Activated naive CD4-positive, alpha-beta T cell treated with anti-CD3 and anti-CD28 coated beads, Interleukin-2, amount 50 U/mL, for 24 hours (primary cell): ENCODE measurements at regions not wholly inside any gene's neighbourhood (a gene's known extent, or its start where the extent isn't known, plus 50 kb on each side); places are given as distances from the start of the nearest gene placed in this dataset.
"Not testable (repeated sequence)": the region's sequence is repeated elsewhere in the genome, so short reads cannot be mapped to it uniquely, and the experiment has no call there.

Experiments used
- H3K27ac Mint-ChIP-seq: one replicate; pipeline ENCODE4 v1.8.0; 2021; ENCODE audit warnings: mild to moderate bottlenecking, mixed read lengths
- H3K27me3 Mint-ChIP-seq: one replicate; pipeline ENCODE4 v1.8.0; 2021; ENCODE audit warnings: mixed read lengths
- H3K36me3 Mint-ChIP-seq: one replicate; pipeline ENCODE4 v1.8.0; 2021; ENCODE audit warnings: mixed read lengths
- H3K4me1 Mint-ChIP-seq: one replicate; pipeline ENCODE4 v1.8.0; 2021; ENCODE audit warnings: mixed read lengths
- H3K4me3 Mint-ChIP-seq: one replicate; pipeline ENCODE4 v1.8.0; 2021; ENCODE audit warnings: mild to moderate bottlenecking, mixed read lengths
- H3K9me3 Mint-ChIP-seq: one replicate; pipeline ENCODE4 v1.8.0; 2021; ENCODE audit warnings: mixed read lengths

DNA sequence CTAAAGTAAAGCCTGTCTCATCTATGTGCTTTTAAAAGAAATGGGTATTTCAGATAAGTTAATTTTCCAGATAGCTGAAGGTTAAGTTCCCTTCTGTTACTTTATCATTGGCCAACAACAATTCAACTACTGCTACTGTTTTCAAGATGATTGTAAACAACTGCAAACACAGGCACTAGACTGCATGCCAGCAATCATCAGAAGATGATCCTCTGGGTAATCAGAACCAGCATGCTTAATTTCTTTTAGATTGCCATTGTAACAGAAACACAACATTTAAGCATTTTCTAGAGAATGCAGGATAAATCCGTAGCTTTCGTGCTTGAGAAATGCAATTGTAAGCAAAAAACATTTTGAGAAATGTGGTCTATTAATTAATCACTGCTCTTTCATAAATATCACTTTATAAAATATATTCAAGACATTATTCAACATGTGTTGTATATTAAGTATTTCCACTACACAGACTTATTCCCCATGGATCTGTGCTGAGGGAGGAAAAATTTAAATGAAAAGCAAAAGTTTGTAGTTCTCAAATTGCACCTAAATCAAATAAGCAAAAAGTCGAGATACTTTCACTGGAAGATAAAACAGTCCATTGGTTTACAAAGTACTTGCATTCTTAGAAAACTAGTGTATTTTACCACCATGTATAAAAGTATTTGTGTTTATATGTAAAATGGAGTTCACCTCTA is 133.7 kb downstream of the ATL2 start:
- Mint-ChIP-seq H3K27me3 (no peaks in the 10 kb centered on the region), H3K4me1 (no peaks in the 10 kb centered on the region), H3K9me3 (no peaks in the 10 kb centered on the region), H3K36me3 (no peaks in the 10 kb centered on the region), H3K4me3 (no peak overlapping the region), H3K27ac (no peak overlapping the region)

- no peak overlapping the region for H3K4me3 Mint-ChIP-seq
- H3K4me1 Mint-ChIP-seq: no peaks in the 10 kb centered on the region
- H3K36me3 Mint-ChIP-seq: no peaks in the 10 kb centered on the region
- H3K9me3 Mint-ChIP-seq: peaks cover 3% of the 10 kb centered on the region
- no peaks in the 10 kb centered on the region for H3K27me3 Mint-ChIP-seq
- H3K27ac Mint-ChIP-seq: no peak overlapping the region
These were observed 137.6 kb downstream of the ATL2 start for GRCh38 chr2:38239452-38239851.

GRCh38 chr2:38238705-38239104 is 138.4 kb downstream of the ATL2 start:
- H3K4me1 Mint-ChIP-seq, H3K27me3 Mint-ChIP-seq, H3K9me3 Mint-ChIP-seq, H3K4me3 Mint-ChIP-seq, H3K36me3 Mint-ChIP-seq, H3K27ac Mint-ChIP-seq: not testable (repeated sequence)

GRCh38 chr2:38237311-38237710 is 139.8 kb downstream of the ATL2 start:
- Mint-ChIP-seq H3K4me3 (no peak overlapping the region), H3K27me3 (peaks cover 7% of the 10 kb centered on the region), H3K4me1 (no peaks in the 10 kb centered on the region), H3K36me3 (no peaks in the 10 kb centered on the region), H3K9me3 (peaks cover 6% of the 10 kb centered on the region), H3K27ac (no peak overlapping the region)

GRCh38 chr2:38233231-38233983 is 143.7 kb downstream of the ATL2 start:
- H3K36me3 Mint-ChIP-seq: no peaks in the 10 kb centered on the region
- H3K4me1 Mint-ChIP-seq: no peaks in the 10 kb centered on the region
- H3K4me3 Mint-ChIP-seq: no peak overlapping the region
- H3K9me3 Mint-ChIP-seq: peaks cover 6% of the 10 kb centered on the region
- H3K27me3 Mint-ChIP-seq: peaks cover 14% of the 10 kb centered on the region
- no peak overlapping the region for H3K27ac Mint-ChIP-seq

DNA sequence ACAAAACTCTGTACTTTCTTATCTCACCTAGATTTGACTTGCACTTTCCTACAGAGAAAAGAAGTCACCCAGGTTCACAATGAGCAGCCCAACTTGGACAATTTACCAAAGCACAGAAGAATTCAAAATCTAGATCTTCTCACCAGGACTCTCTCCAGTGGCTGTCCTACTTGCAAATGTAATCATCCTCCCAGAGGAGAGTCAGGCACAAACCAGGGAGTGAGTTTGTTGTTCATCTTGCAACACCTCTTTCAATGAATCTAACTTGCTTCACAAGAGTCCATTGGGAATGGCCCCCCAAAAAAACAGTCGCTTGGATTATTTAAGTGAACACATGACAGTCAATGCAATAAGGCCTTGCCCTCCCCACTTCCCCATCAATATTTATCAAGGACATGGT is 144.6 kb downstream of the ATL2 start:
- H3K4me1 Mint-ChIP-seq: no peaks in the 10 kb centered on the region
- no peak overlapping the region for H3K27ac Mint-ChIP-seq
- no peak overlapping the region for H3K4me3 Mint-ChIP-seq
- no peaks in the 10 kb centered on the region for H3K36me3 Mint-ChIP-seq
- H3K27me3 Mint-ChIP-seq: peaks cover 18% of the 10 kb centered on the region
- H3K9me3 Mint-ChIP-seq: peaks cover 6% of the 10 kb centered on the region

DNA sequence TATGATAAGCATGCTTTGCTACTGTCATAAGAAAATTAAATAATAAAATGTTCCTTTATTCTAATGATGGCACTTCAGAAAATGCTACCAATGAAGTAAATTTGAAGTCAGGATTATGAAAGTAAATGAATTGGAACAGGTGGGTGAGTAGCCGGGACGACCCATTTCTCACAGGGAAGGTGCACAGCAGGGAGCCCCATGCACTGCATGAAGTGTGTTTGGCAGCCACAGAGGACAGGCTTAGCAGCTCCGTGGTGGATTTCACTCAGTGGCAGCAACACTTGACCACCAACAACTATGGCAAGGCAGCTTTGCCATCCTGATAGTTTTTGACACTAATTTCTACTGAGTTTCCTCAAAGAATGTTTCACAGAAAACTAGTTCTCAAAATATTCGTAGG is 146.3 kb downstream of the ATL2 start:
- peaks cover 6% of the 10 kb centered on the region for H3K9me3 Mint-ChIP-seq
- no peaks in the 10 kb centered on the region for H3K4me1 Mint-ChIP-seq
- no peaks in the 10 kb centered on the region for H3K36me3 Mint-ChIP-seq
- no peak overlapping the region for H3K4me3 Mint-ChIP-seq
- H3K27ac Mint-ChIP-seq: no peak overlapping the region
- H3K27me3 Mint-ChIP-seq: peaks cover 20% of the 10 kb centered on the region

GRCh38 chr2:38228753-38229152 is 148.3 kb downstream of the ATL2 start:
- Mint-ChIP-seq H3K9me3 (no peaks in the 10 kb centered on the region), H3K36me3 (no peaks in the 10 kb centered on the region), H3K4me3 (no peak overlapping the region), H3K27me3 (peaks cover 29% of the 10 kb centered on the region), H3K27ac (no peak overlapping the region), H3K4me1 (no peaks in the 10 kb centered on the region)

DNA sequence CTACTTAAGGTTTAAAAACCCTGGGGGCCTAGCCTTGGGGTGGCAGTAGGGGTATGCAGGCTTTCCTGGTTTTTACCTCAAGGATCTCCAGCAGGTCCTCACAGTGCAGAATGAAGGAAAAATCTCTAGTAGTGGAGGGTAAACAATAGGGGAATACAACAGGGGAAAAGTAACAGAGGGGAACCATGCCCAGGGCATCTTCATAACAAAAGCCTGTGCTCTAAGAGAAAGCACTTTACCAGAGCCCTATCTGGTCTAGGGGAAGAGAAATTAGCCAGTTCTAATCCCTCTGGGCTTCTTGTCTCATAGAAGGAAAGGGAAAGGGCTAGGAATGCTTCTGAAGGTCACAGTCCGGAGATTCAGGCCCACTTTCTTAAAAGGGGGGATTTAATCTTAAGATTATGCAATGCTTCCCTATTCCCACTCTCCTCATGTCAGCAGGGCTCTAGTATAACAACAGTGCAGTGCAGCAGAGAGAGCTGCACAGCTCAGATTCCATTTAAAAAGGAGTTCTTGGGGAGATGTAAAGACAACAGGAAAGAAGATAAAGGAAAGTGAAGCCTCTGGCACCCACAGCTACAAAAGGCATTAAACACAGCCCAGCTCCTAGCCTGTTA is 149.0 kb upstream of the CYP1B1 start:
- H3K4me1 Mint-ChIP-seq: no peaks in the 10 kb centered on the region
- no peaks in the 10 kb centered on the region for H3K36me3 Mint-ChIP-seq
- peaks cover 25% of the 10 kb centered on the region for H3K27me3 Mint-ChIP-seq
- H3K9me3 Mint-ChIP-seq: no peaks in the 10 kb centered on the region
- H3K4me3 Mint-ChIP-seq: no peak overlapping the region
- no peak overlapping the region for H3K27ac Mint-ChIP-seq

- Mint-ChIP-seq H3K27me3 (peaks cover 25% of the 10 kb centered on the region), H3K36me3 (no peaks in the 10 kb centered on the region), H3K4me3 (no peak overlapping the region), H3K27ac (no peak overlapping the region), H3K9me3 (no peaks in the 10 kb centered on the region), H3K4me1 (no peaks in the 10 kb centered on the region)
These were observed 148.2 kb upstream of the CYP1B1 start for GRCh38 chr2:38224181-38224580.

DNA sequence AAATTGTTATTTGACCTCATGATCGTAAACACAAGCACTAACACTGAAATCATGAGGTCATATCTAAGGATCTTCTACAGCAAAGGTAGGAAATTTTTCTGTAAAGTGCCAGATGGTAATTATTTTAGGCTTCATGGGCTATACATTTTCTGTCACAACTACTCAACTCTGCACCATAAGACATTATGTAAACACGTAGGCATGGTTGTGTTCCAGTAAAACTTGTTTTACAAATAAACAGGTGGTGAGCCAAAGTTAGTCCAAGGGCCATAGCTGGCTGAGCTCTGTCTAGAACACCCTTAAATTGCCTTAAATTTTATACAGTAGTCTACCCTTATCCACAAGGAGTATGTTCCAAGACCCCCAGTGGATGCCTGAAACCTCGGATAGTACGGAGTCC is 147.3 kb upstream of the CYP1B1 start:
- Mint-ChIP-seq H3K27me3 (peaks cover 24% of the 10 kb centered on the region), H3K4me3 (no peak overlapping the region), H3K27ac (no peak overlapping the region), H3K9me3 (no peaks in the 10 kb centered on the region), H3K4me1 (no peaks in the 10 kb centered on the region), H3K36me3 (peaks cover 1% of the 10 kb centered on the region)

GRCh38 chr2:38220164-38220563 is 144.2 kb upstream of the CYP1B1 start:
- Mint-ChIP-seq H3K27me3 (peaks cover 19% of the 10 kb centered on the region), H3K27ac (no peak overlapping the region), H3K36me3 (peaks cover 1% of the 10 kb centered on the region), H3K4me1 (no peaks in the 10 kb centered on the region), H3K9me3 (no peaks in the 10 kb centered on the region), H3K4me3 (no peak overlapping the region)

DNA sequence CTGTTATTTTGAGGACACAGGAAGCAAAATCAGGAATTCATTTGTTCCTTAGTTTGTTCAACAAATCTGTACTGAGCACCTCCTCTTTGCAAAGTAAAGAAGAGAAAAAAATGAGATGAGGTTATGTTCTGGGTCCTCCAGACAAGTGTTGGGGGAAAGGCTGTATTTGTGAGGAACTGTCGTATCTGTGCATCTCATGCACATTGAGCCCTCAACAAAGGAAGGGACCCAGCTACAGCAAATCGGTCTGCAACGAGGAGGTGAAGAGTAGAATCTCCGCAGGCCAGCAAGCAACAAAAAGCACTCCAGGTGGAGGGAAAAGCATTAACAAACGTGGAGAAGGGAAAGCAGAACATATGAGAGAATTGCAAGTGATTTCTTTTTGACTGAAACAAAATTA is 143.0 kb upstream of the CYP1B1 start:
- H3K4me3 Mint-ChIP-seq: no peak overlapping the region

GRCh38 chr2:38218591-38218991 is 142.6 kb upstream of the CYP1B1 start:
- Mint-ChIP-seq H3K36me3 (peaks cover 1% of the 10 kb centered on the region), H3K4me3 (no peak overlapping the region), H3K9me3 (no peaks in the 10 kb centered on the region), H3K27ac (no peak overlapping the region), H3K27me3 (peaks cover 7% of the 10 kb centered on the region), H3K4me1 (peaks cover 9% of the 10 kb centered on the region)

More for the DNA sequence above, 143.0 kb upstream of the CYP1B1 start:
- Mint-ChIP-seq H3K27me3 (peaks cover 10% of the 10 kb centered on the region), H3K9me3 (no peaks in the 10 kb centered on the region), H3K27ac (no peak overlapping the region), H3K4me1 (peaks cover 5% of the 10 kb centered on the region), H3K36me3 (peaks cover 1% of the 10 kb centered on the region)

DNA sequence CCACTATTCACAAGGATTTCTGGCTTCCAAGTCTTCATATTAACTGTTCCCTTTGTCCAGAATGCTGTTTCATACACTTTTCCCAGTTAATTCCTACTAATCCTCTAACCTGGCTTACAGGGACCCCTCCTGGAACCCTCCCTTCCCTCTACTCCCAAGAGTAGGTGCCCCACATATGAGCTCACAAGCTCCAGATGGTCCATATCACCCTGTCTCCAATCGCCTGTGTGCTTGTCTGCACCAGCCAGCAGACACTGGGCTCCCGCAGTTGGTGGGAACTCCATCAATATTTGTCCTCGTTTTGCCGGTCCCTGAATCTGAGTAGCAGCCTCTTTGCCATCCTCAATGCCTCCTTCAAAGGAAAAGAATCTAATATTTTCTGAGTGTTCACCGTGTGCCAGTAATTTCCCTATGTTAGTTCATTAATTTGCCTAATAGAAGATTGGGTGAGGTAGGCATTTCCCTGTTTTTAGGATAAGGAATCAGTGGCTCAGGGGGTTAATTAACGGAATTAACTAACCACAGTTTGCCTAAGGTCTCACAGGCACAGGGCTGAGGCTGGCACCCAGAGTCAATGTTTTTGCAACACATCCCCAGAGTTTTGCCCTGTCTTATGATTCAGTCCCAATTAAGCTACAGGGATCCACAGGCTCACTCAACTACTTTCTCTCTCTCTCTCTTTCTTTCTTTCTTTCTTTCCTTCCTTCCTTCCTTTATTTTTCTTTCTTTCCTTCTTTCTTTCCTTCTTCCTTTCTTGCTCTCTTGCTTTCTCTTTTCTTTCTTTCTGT is 141.6 kb upstream of the CYP1B1 start:
- peaks cover 7% of the 10 kb centered on the region for H3K27me3 Mint-ChIP-seq
- peaks cover 13% of the 10 kb centered on the region for H3K4me1 Mint-ChIP-seq
- H3K27ac Mint-ChIP-seq: no peak overlapping the region
- H3K4me3 Mint-ChIP-seq: no peak overlapping the region
- peaks cover 1% of the 10 kb centered on the region for H3K36me3 Mint-ChIP-seq
- no peaks in the 10 kb centered on the region for H3K9me3 Mint-ChIP-seq
